ENCODE measurements at regions not wholly inside any gene's neighbourhood (a gene's known extent, or its start where the extent isn't known, plus 50 kb on each side); places are given as distances from the start of the nearest gene placed in this dataset.

DNA sequence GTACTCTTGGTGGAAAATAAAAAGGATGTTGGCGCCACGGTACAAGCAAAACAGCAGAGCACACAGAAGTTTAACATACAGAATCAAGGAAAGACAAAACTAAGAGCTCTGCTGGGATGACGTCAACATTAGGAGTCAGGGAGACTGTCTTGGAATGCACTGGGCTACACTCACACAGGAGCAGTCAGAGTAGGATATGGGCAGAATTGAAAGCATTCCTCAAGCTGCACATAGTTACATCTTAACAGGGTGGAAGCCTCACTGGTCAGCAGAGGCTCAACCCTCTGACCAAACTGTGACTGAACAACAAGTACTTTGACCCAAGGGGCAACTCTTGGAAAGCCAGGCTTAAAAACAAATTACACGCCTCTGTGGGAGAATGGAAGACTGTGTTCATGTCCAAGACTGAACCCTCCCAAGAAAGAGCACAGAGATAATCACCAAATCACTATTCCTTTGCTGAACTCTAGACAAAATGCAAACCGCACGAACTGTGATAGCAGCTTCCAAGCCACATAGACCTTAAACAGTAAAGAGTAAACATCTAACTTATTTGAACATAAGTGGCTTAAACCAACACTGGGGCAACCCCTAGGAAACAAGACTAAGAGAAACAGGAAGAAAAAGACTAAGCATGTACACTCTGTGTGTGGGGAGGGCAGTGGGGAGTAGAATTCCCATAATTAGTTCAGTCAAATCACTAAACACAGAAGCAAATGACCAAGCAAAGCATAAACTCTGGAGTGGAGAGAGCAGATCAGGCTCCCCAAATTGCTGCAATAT is 772.7 kb downstream of the PRELID2 start:
- intact Hi-C loops (cut with micrococcal nuclease): no loop called here
- Histone ChIP-seq H3K4me1 (no peaks in the 10 kb centered on the region), H3K27me3 (ENCODE audit: low read depth) (no peaks in the 10 kb centered on the region), H3K9me3 (replicated peaks) (no peaks in the 10 kb centered on the region), H3K27ac (replicated peaks) (no peak overlapping the region), H3K36me3 (no peaks in the 10 kb centered on the region), H3K4me3 (no peak overlapping the region)
- DNase-seq: no peak
- TF ChIP-seq, protein P1, sequence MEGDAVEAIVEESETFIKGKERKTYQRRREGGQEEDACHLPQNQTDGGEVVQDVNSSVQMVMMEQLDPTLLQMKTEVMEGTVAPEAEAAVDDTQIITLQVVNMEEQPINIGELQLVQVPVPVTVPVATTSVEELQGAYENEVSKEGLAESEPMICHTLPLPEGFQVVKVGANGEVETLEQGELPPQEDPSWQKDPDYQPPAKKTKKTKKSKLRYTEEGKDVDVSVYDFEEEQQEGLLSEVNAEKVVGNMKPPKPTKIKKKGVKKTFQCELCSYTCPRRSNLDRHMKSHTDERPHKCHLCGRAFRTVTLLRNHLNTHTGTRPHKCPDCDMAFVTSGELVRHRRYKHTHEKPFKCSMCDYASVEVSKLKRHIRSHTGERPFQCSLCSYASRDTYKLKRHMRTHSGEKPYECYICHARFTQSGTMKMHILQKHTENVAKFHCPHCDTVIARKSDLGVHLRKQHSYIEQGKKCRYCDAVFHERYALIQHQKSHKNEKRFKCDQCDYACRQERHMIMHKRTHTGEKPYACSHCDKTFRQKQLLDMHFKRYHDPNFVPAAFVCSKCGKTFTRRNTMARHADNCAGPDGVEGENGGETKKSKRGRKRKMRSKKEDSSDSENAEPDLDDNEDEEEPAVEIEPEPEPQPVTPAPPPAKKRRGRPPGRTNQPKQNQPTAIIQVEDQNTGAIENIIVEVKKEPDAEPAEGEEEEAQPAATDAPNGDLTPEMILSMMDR (IDR thresholded peaks at IDR 0.05; ENCODE audit: borderline replicate concordance): no peak

DNA sequence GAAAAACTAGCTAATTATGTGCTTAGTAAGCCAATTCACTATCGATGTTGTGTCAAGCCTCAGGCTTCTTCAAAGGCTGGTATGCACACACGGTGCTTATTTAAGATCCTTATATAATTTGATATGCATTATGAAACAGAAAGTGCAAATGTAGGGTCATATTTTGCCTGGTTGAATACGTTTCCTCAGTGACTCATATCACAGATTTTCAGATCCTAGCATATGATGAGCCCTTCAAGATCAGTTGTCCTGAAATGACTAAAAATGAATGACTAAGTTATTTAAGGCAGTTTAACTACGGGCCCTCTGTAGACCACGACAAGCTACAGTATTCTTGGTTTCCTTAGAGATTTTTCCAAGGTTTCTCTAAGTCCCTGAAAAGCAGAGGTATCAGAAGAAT is 778.3 kb downstream of the PRELID2 start:
- Histone ChIP-seq H3K4me1 (no peaks in the 10 kb centered on the region), H3K36me3 (no peaks in the 10 kb centered on the region), H3K27me3 (ENCODE audit: low read depth) (no peaks in the 10 kb centered on the region), H3K27ac (replicated peaks) (no peak overlapping the region), H3K9me3 (replicated peaks) (no peaks in the 10 kb centered on the region), H3K4me3 (no peak overlapping the region)
- TF ChIP-seq, protein P1 (IDR thresholded peaks at IDR 0.05; ENCODE audit: borderline replicate concordance): no peak
- intact Hi-C loops (cut with micrococcal nuclease): no loop called here
- no peak for DNase-seq

DNA sequence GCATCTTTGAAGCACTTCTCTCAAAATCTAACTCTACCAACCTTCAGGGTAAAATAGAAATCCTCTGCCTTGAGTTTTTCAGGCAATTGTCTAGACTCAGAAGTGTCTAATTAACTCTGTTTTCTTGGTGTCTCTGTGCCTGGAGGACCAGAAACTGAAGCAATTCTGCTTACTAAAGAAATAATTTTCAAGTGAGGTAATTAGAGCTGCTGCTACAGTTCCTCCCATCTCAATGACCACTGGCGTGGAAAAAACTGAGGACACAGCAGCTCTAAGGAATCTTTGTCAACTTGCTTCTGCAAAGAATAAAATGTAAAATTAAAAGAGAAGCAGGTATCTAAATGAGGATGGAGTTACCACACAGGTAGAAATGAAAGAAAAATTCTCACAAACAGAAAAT is 785.0 kb downstream of the PRELID2 start:
- intact Hi-C loops (cut with micrococcal nuclease): no loop called here

DNA sequence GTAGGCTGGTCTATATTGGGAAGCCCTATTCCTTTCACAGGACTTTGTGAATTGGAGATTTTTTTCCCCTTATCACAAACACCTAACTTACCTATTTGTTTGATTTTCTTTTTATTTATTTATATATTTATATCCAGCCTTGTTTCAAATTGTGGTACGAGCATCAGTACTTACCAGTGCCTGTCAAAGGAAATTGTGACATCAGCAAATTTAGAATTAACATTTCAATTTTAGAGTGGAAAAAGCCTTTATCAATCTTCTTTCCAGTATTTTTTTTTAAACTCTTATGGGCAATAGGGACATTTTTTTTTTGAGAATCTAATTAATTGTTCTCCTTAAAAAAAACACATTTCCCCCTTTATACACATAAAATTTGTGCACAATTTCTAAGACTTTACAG is 790.2 kb downstream of the PRELID2 start:
- TF ChIP-seq, protein P1 (IDR thresholded peaks at IDR 0.05; ENCODE audit: borderline replicate concordance): no peak
- H3K27ac ChIP-seq (replicated peaks): no peak overlapping the region
- no peak overlapping the region for H3K4me3 ChIP-seq
- H3K9me3 ChIP-seq (replicated peaks): peaks cover 14% of the 10 kb centered on the region
- DNase-seq: no peak
- no peaks in the 10 kb centered on the region for H3K36me3 ChIP-seq
- H3K4me1 ChIP-seq: no peaks in the 10 kb centered on the region
- intact Hi-C loops (cut with micrococcal nuclease): no loop called here
- H3K27me3 ChIP-seq (ENCODE audit: low read depth): no peaks in the 10 kb centered on the region

More for the DNA sequence above, 785.0 kb downstream of the PRELID2 start:
- Histone ChIP-seq H3K4me3 (no peak overlapping the region), H3K4me1 (no peaks in the 10 kb centered on the region), H3K9me3 (replicated peaks) (no peaks in the 10 kb centered on the region), H3K27ac (replicated peaks) (no peak overlapping the region), H3K36me3 (no peaks in the 10 kb centered on the region), H3K27me3 (ENCODE audit: low read depth) (no peaks in the 10 kb centered on the region)
- DNase-seq: no peak
- TF ChIP-seq, protein P1 (IDR thresholded peaks at IDR 0.05; ENCODE audit: borderline replicate concordance): no peak

DNA sequence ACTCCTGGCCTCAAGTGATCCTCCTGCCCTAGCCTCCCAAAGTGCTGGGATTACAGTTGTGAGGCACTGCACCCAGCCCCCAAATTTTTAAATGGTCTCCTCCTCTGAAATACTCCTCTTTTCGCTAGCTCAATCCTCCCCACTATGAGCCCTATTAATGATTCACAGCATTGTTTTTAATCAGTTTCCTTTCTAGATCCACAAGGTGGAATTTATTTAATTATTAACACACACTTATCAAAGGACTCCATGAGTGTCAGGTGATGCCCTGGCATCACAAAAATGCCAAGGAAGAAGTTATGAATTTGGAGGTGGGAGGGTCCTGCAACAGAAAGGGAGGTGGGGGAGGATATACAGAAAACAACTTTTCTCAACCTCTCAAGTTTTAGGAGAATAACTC is 806.5 kb downstream of the PRELID2 start:
- Histone ChIP-seq H3K27me3 (ENCODE audit: low read depth) (no peaks in the 10 kb centered on the region), H3K4me3 (no peak overlapping the region), H3K9me3 (replicated peaks) (no peaks in the 10 kb centered on the region), H3K36me3 (no peaks in the 10 kb centered on the region), H3K4me1 (no peaks in the 10 kb centered on the region), H3K27ac (replicated peaks) (no peak overlapping the region)
- TF ChIP-seq, protein P1 (IDR thresholded peaks at IDR 0.05; ENCODE audit: borderline replicate concordance): no peak
- no peak for DNase-seq
- intact Hi-C loops (cut with micrococcal nuclease): no loop called here
